Neural progenitor cell (in vitro differentiated cells): ENCODE measurements at regions not wholly inside any gene's neighbourhood (a gene's known extent, or its start where the extent isn't known, plus 50 kb on each side); places are given as distances from the start of the nearest gene placed in this dataset.

Experiments
- DNase-seq: peaks from one replicate; pipeline ENCODE4 v3.0.0-alpha.2; 2016; ENCODE audit warnings: low spot score
- H2AFZ ChIP-seq: fragments of 200-600 bp; sonication (generic); replicated peaks from 2 replicates; pipeline ENCODE4 v1.6.1; 2016; ENCODE audit warnings: antibody characterized with exemption
- H3F3A ChIP-seq: fragments of 200-600 bp; sonication (generic); 2 replicates; pipeline ENCODE4 v1.6.1; 2016; ENCODE audit warnings: antibody characterized with exemption, low read depth
- H3K27ac ChIP-seq: fragments of 200-600 bp; sonication (generic); 2 replicates; pipeline ENCODE4 v1.5.1; 2016; ENCODE audit warnings: mild to moderate bottlenecking
- H3K27me3 ChIP-seq: fragments of 200-600 bp; sonication (generic); 2 replicates; pipeline ENCODE4 v1.6.1; 2016; ENCODE audit warnings: mild to moderate bottlenecking, moderate library complexity
- H3K36me3 ChIP-seq: fragments of 200-600 bp; sonication (generic); 2 replicates; pipeline ENCODE4 v1.5.1; 2016
- H3K4me1 ChIP-seq: fragments of 200-600 bp; sonication (generic); 2 replicates; pipeline ENCODE4 v1.6.1; 2016; ENCODE audit warnings: mixed run types
- H3K4me2 ChIP-seq: fragments of 200-600 bp; sonication (generic); 2 replicates; pipeline ENCODE4 v1.6.1; 2016
- H3K4me3 ChIP-seq: fragments of 200-600 bp; sonication (generic); 2 replicates; pipeline ENCODE4 v1.5.1; 2016
- H3K79me2 ChIP-seq: fragments of 200-600 bp; sonication (generic); 2 replicates; pipeline ENCODE4 v1.6.1; 2016; ENCODE audit warnings: low read depth
- H3K9ac ChIP-seq: fragments of 200-600 bp; sonication (generic); 2 replicates; pipeline ENCODE4 v1.6.1; 2016
- H3K9me3 ChIP-seq: fragments of 200-600 bp; sonication (generic); 2 replicates; pipeline ENCODE4 v1.5.1; 2016; ENCODE audit warnings: low read depth
- H4K20me1 ChIP-seq: fragments of 200-600 bp; sonication (generic); 2 replicates; pipeline ENCODE4 v1.6.1; 2016; ENCODE audit warnings: low read depth
- H3K27ac Mint-ChIP-seq: 3 replicates; pipeline ENCODE4 v1.8.0; 2021; ENCODE audit warnings: mixed read lengths
- H3K27me3 Mint-ChIP-seq: 2 replicates; pipeline ENCODE4 v1.8.0; 2022; ENCODE audit warnings: low read depth, mild to moderate bottlenecking, inconsistent platforms, moderate library complexity, mixed read lengths; ENCODE audit not compliant: insufficient read depth
- H3K36me3 Mint-ChIP-seq: 3 replicates; pipeline ENCODE4 v1.8.0; 2021; ENCODE audit warnings: mixed read lengths
- H3K4me1 Mint-ChIP-seq: 3 replicates; pipeline ENCODE4 v1.8.0; 2021; ENCODE audit warnings: mixed read lengths
- H3K4me3 Mint-ChIP-seq: 3 replicates; pipeline ENCODE4 v1.8.0; 2021; ENCODE audit warnings: mild to moderate bottlenecking, moderate library complexity, mixed read lengths
- H3K9me3 Mint-ChIP-seq: 3 replicates; pipeline ENCODE4 v1.8.0; 2020; ENCODE audit warnings: mixed read lengths
- EZH2 ChIP-seq: fragments of 200-600 bp; sonication (generic); IDR thresholded peaks from 2 replicates; pipeline ENCODE4 v1.6.1; 2017; ENCODE audit warnings: antibody characterized with exemption, mild to moderate bottlenecking, moderate library complexity
- EZH2phosphoT487 ChIP-seq: fragments of 200-600 bp; sonication (generic); IDR thresholded peaks from 2 replicates; pipeline ENCODE4 v1.6.1; 2017; ENCODE audit warnings: antibody characterized with exemption
- TF ChIP-seq, protein P1 (sequence below): fragments of 200-600 bp; sonication (generic); IDR thresholded peaks from 2 replicates; pipeline ENCODE4 v1.5.1; 2017; ENCODE audit warnings: antibody characterized with exemption, mild to moderate bottlenecking

DNA sequence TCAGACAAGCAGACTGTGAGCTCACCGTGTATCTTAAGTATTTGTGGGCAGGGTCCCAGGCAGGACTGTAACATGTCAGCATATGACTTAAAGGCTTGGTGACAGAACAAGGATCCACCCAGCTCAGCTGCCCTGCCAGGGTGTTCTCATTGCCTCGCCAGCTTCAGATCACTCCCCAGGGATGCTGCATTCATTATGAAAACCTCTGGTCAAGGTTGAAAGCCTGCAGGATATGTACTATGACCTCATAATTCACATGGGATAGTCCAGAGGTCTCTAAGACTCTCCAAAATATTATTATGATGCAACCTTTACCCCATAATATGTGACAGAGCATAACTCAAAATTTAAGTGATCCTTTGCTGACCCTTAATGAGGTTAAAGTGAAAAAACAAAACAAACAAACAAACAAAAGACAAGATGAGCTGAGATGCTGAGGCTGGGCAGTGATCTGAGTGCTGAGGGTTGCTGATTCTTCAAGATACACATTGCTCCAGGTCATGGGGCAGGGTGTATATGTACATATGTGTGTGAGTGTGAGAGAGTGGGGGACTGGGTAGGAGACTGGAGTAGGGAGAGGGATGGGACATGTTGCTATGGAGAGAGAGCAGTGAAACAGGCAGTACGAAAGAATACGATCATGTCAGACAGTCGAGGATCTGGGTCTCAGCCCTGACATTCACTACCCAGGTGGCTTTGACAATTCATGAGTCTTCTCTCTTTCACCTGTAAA, 98.8 kb upstream of the DUSP10 start:
- Mint-ChIP-seq H3K36me3 (no peaks in the 10 kb centered on the region), H3K27me3 (peaks cover 9% of the 10 kb centered on the region), H3K4me1 (no peaks in the 10 kb centered on the region), H3K27ac (no peak overlapping the region), H3K9me3 (no peaks in the 10 kb centered on the region), H3K4me3 (no peak overlapping the region)
- H3K4me1 ChIP-seq: no peaks in the 10 kb centered on the region
- no peak overlapping the region for H3K4me3 ChIP-seq
- DNase-seq: no peak
- no peaks in the 10 kb centered on the region for H3F3A ChIP-seq
- H3K79me2 ChIP-seq: no peaks in the 10 kb centered on the region
- TF ChIP-seq EZH2phosphoT487 (no peak), EZH2 (no peak)
- TF ChIP-seq, protein P1, sequence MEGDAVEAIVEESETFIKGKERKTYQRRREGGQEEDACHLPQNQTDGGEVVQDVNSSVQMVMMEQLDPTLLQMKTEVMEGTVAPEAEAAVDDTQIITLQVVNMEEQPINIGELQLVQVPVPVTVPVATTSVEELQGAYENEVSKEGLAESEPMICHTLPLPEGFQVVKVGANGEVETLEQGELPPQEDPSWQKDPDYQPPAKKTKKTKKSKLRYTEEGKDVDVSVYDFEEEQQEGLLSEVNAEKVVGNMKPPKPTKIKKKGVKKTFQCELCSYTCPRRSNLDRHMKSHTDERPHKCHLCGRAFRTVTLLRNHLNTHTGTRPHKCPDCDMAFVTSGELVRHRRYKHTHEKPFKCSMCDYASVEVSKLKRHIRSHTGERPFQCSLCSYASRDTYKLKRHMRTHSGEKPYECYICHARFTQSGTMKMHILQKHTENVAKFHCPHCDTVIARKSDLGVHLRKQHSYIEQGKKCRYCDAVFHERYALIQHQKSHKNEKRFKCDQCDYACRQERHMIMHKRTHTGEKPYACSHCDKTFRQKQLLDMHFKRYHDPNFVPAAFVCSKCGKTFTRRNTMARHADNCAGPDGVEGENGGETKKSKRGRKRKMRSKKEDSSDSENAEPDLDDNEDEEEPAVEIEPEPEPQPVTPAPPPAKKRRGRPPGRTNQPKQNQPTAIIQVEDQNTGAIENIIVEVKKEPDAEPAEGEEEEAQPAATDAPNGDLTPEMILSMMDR: no peak
- H3K4me2 ChIP-seq: no peak overlapping the region
- H3K9me3 ChIP-seq: no peaks in the 10 kb centered on the region
- H3K27me3 ChIP-seq: no peaks in the 10 kb centered on the region
- H3K36me3 ChIP-seq: no peaks in the 10 kb centered on the region
- no peak overlapping the region for H3K27ac ChIP-seq
- no peaks in the 10 kb centered on the region for H4K20me1 ChIP-seq
- H2AFZ ChIP-seq: no peak overlapping the region
- no peak overlapping the region for H3K9ac ChIP-seq

DNA sequence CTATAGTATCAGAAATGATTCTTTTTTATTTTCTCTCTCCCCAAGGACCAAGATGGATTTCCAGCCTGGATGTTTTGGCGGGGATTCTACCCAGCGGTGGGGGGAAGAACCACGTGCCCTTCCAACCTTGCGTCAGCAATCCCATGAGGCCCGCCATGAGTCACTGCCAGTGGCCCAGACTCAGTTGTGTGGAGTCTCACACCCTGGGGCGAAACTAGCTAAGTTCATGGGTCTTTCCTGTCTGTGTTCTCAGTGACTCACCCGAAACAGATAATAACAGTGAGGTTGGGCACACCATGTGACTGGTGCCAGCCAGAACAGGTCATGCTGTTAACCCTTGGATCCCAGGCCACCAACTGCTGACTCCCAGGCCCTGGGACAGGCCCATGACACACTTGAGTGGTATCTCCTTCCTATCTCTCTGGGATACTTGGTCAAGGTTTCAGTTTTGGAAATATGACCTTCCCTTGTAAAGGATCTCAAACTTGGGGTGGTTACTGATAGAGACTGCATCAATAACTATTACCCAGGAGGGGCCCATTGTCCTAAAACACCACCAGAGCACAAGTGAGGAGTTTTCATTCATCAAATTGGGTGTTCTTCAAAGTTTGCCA, 98.0 kb upstream of the DUSP10 start:
- Mint-ChIP-seq H3K27ac (no peak overlapping the region), H3K4me1 (no peaks in the 10 kb centered on the region), H3K27me3 (peaks cover 12% of the 10 kb centered on the region), H3K9me3 (no peaks in the 10 kb centered on the region), H3K4me3 (no peak overlapping the region), H3K36me3 (no peaks in the 10 kb centered on the region)
- no peak overlapping the region for H3K4me2 ChIP-seq
- no peaks in the 10 kb centered on the region for H3K36me3 ChIP-seq
- H3F3A ChIP-seq: no peaks in the 10 kb centered on the region
- no peaks in the 10 kb centered on the region for H3K27me3 ChIP-seq
- TF ChIP-seq, protein P1: no peak
- TF ChIP-seq EZH2: no peak
- H3K4me1 ChIP-seq: no peaks in the 10 kb centered on the region
- no peak overlapping the region for H3K27ac ChIP-seq
- no peak for DNase-seq
- no peak overlapping the region for H3K9ac ChIP-seq
- H3K79me2 ChIP-seq: no peaks in the 10 kb centered on the region
- H4K20me1 ChIP-seq: no peaks in the 10 kb centered on the region
- H2AFZ ChIP-seq: no peak overlapping the region
- no peaks in the 10 kb centered on the region for H3K9me3 ChIP-seq
- no peak overlapping the region for H3K4me3 ChIP-seq

DNA sequence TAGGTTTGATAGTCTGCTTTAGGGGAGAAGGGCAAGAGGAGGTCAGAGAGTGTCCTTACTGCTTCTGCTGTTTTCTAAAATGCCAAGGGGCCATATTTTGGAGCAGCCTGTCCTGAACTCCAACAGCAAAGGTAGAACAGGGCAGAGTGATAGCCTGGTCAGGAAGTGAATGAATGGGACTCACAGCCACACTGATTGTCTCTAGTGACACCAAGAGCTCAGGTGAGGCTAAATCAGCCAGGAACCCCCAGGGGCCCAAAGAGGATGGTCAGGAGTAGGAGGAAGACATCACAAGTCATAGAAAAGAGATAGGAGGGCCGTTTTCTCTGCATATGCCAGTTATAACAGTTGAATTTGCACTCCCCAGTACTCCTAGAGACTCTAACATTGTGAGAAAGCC, 97.4 kb upstream of the DUSP10 start:
- H3K4me1 ChIP-seq: no peaks in the 10 kb centered on the region
- no peaks in the 10 kb centered on the region for H4K20me1 ChIP-seq
- no peaks in the 10 kb centered on the region for H3K36me3 ChIP-seq
- TF ChIP-seq EZH2phosphoT487: no peak
- TF ChIP-seq, protein P1: no peak
- no peaks in the 10 kb centered on the region for H3F3A ChIP-seq
- H3K9me3 ChIP-seq: no peaks in the 10 kb centered on the region
- H3K9me3 Mint-ChIP-seq: no peaks in the 10 kb centered on the region
- H3K27ac ChIP-seq: no peak overlapping the region
- no peak overlapping the region for H3K27ac Mint-ChIP-seq
- H3K9ac ChIP-seq: no peak overlapping the region
- peaks cover 12% of the 10 kb centered on the region for H3K27me3 Mint-ChIP-seq
- H3K4me1 Mint-ChIP-seq: no peaks in the 10 kb centered on the region
- H3K4me3 Mint-ChIP-seq: no peak overlapping the region
- H2AFZ ChIP-seq: no peak overlapping the region
- no peak overlapping the region for H3K4me3 ChIP-seq
- H3K36me3 Mint-ChIP-seq: no peaks in the 10 kb centered on the region
- DNase-seq: no peak
- no peaks in the 10 kb centered on the region for H3K79me2 ChIP-seq
- H3K27me3 ChIP-seq: no peaks in the 10 kb centered on the region
- no peak overlapping the region for H3K4me2 ChIP-seq
